ENCODE measurements at regions not wholly inside any gene's neighbourhood (a gene's known extent, or its start where the extent isn't known, plus 50 kb on each side); places are given as distances from the start of the nearest gene placed in this dataset.
"Not testable (repeated sequence)": the region's sequence is repeated elsewhere in the genome, so short reads cannot be mapped to it uniquely, and the experiment has no call there.

GRCh38 chr14:105940534-105941225 is 414.3 kb downstream of the TMEM121 start:
- Histone ChIP-seq H3K4me1 (no peaks in the 10 kb centered on the region), H3K9me3 (peaks cover 7% of the 10 kb centered on the region), H3K4me3 (no peak overlapping the region), H3K27ac (no peak overlapping the region), H3K36me3 (no peaks in the 10 kb centered on the region), H3K27me3 (no peaks in the 10 kb centered on the region)
- peak in 1 of 2 donors; percentile 55 for DNase-seq (ENCODE audit: extremely low spot score in 2 of 2)
- intact Hi-C loops (cut with DNase I) = no loop called here
- TF ChIP-seq CTCF (IDR thresholded peaks at IDR 0.05) (no peak), POLR2AphosphoS5 (IDR thresholded peaks at IDR 0.05; ENCODE audit: insufficient read depth in 1 of 2, low read depth in 1 of 2) (no peak), POLR2A (IDR thresholded peaks at IDR 0.05) (no peak)

GRCh38 chr14:105941226-105942166 is 415.1 kb downstream of the TMEM121 start:
- intact Hi-C loops (cut with DNase I) = no loop called here
- no peak overlapping the region for H3K27ac ChIP-seq
- no peak for TF ChIP-seq POLR2A (IDR thresholded peaks at IDR 0.05)
- TF ChIP-seq POLR2AphosphoS5 (IDR thresholded peaks at IDR 0.05; ENCODE audit: insufficient read depth in 1 of 2, low read depth in 1 of 2) = no peak
- no peak for TF ChIP-seq CTCF (IDR thresholded peaks at IDR 0.05)
- H3K4me3 ChIP-seq = no peak overlapping the region
- DNase-seq (ENCODE audit: extremely low spot score in 2 of 2) = peak; percentile 65 to 67
- H3K9me3 ChIP-seq = peaks cover 7% of the 10 kb centered on the region
- H3K36me3 ChIP-seq = no peaks in the 10 kb centered on the region
- H3K4me1 ChIP-seq = no peaks in the 10 kb centered on the region
- no peaks in the 10 kb centered on the region for H3K27me3 ChIP-seq

- H3K4me1 ChIP-seq; intact Hi-C loops (cut with DNase I); H3K27ac ChIP-seq; H3K9me3 ChIP-seq; H3K4me3 ChIP-seq; H3K27me3 ChIP-seq; H3K36me3 ChIP-seq: not testable (repeated sequence)
- peak in 1 of 2 donors; percentile 11 for DNase-seq (ENCODE audit: extremely low spot score in 2 of 2)
Observed at GRCh38 chr14:105942725-105943124, 416.3 kb downstream of the TMEM121 start.

- intact Hi-C loops (cut with DNase I) = no loop called here
- H3K27ac ChIP-seq = no peak overlapping the region
- no peak overlapping the region for H3K4me3 ChIP-seq
- H3K9me3 ChIP-seq = no peaks in the 10 kb centered on the region
- no peaks in the 10 kb centered on the region for H3K4me1 ChIP-seq
- no peaks in the 10 kb centered on the region for H3K27me3 ChIP-seq
- no peaks in the 10 kb centered on the region for H3K36me3 ChIP-seq
- no peak for TF ChIP-seq POLR2AphosphoS5 (IDR thresholded peaks at IDR 0.05; ENCODE audit: insufficient read depth in 1 of 2, low read depth in 1 of 2)
- no peak for TF ChIP-seq CTCF (IDR thresholded peaks at IDR 0.05)
- no peak for TF ChIP-seq POLR2A (IDR thresholded peaks at IDR 0.05)
- peak in 1 of 2 donors; percentile 29 for DNase-seq (ENCODE audit: extremely low spot score in 2 of 2)
Observed at GRCh38 chr14:105943973-105944602, 417.7 kb downstream of the TMEM121 start.
